T-cell (primary cell): ENCODE measurements at regions not wholly inside any gene's neighbourhood (a gene's known extent, or its start where the extent isn't known, plus 50 kb on each side); places are given as distances from the start of the nearest gene placed in this dataset.

Experiments
- ATAC-seq, 4 experiments: fragments of 200-7000 bp in 3 of 4; fragments of 150-1000 bp in 1 of 4; cut with Tn5 transposase; replicated peaks in 1 of 4; 1 replicate in 3 of 4; 2 replicates in 1 of 4; pipeline ENCODE4 v1.10.0; 2021; ENCODE audit warnings: moderate library complexity in 3 of 4, mild to moderate bottlenecking in 2 of 4, moderate number of reproducible peaks in 1 of 4
- CTCF ChIA-PET, 2 donors: fragments of 300-600 bp; sonication (Branson Sonifier 250); formaldehyde crosslinking; loops; one replicate each; lab custom pipeline; 2022; ENCODE audit warnings: antibody characterized with exemption in 2 of 2; lab: Charles Lee
- POLR2A ChIA-PET, 2 donors: fragments of 300-600 bp; sonication (Branson Sonifier 250); formaldehyde crosslinking; loops; one replicate each; lab custom pipeline; 2022; ENCODE audit warnings: antibody characterized with exemption in 2 of 2; lab: Charles Lee
- DNase-seq, 35 experiments: peaks; one replicate each; pipeline versions ENCODE4 v3.0.0 to v3.0.0-alpha.2; 2013 to 2023
- H3K27ac ChIP-seq: one replicate; pipeline ENCODE4 v1.5.1; 2013; ENCODE audit warnings: low read length
- H3K27me3 ChIP-seq, 2 experiments: replicated peaks in 1 of 2; 1 replicate in 1 of 2; 2 replicates in 1 of 2; pipeline versions ENCODE4 v1.6.1 to v1.7.0; 2013; ENCODE audit warnings: low read length in 1 of 2, mixed read lengths in 1 of 2; ENCODE audit not compliant: control insufficient read depth in 2 of 2, insufficient read depth in 2 of 2; ENCODE audit errors: extremely low read depth in 1 of 2
- H3K36me3 ChIP-seq, 2 donors: 1 replicate in 1 of 2; 2 replicates in 1 of 2; pipeline versions ENCODE4 v1.6.1 to v1.7.0; 2013; ENCODE audit warnings: low read length in 1 of 2; ENCODE audit not compliant: control insufficient read depth in 2 of 2, insufficient read depth in 1 of 2; ENCODE audit errors: extremely low read depth in 1 of 2
- H3K4me1 ChIP-seq, 2 experiments: 1 replicate in 1 of 2; 2 replicates in 1 of 2; pipeline versions ENCODE4 v1.6.1 to v1.7.0; 2013; ENCODE audit warnings: low read length in 2 of 2, mixed read lengths in 1 of 2; ENCODE audit not compliant: insufficient read depth in 2 of 2, control insufficient read depth in 1 of 2; ENCODE audit errors: extremely low read depth in 1 of 2
- H3K4me3 ChIP-seq, 2 donors: 1 replicate in 1 of 2; 2 replicates in 1 of 2; pipeline versions ENCODE4 v1.5.1 to v1.7.0; 2013; ENCODE audit warnings: mild to moderate bottlenecking in 2 of 2, low read length in 1 of 2, moderate library complexity in 1 of 2; ENCODE audit not compliant: control insufficient read depth in 1 of 2; ENCODE audit errors: extremely low read depth in 1 of 2
- H3K9me3 ChIP-seq: 2 replicates; pipeline ENCODE4 v1.7.0; 2013
- H3K27ac Mint-ChIP-seq, 2 donors: one replicate each; pipeline ENCODE4 v1.8.0; 2020 to 2021; ENCODE audit warnings: mild to moderate bottlenecking in 2 of 2, mixed read lengths in 2 of 2
- H3K27me3 Mint-ChIP-seq, 2 donors: one replicate each; pipeline ENCODE4 v1.8.0; 2021 to 2022; ENCODE audit warnings: mixed read lengths in 2 of 2
- H3K36me3 Mint-ChIP-seq: one replicate; pipeline ENCODE4 v1.8.0; 2021; ENCODE audit warnings: mixed read lengths
- H3K4me1 Mint-ChIP-seq, 3 donors: one replicate each; pipeline ENCODE4 v1.8.0; 2020 to 2022; ENCODE audit warnings: mixed read lengths in 3 of 3, mild to moderate bottlenecking in 1 of 3
- H3K4me3 Mint-ChIP-seq, 3 donors: one replicate each; pipeline ENCODE4 v1.8.0; 2020 to 2022; ENCODE audit warnings: mild to moderate bottlenecking in 3 of 3, mixed read lengths in 3 of 3, moderate library complexity in 3 of 3
- H3K9me3 Mint-ChIP-seq, 3 donors: one replicate each; pipeline ENCODE4 v1.8.0; 2020 to 2022; ENCODE audit warnings: mixed read lengths in 3 of 3
- WGBS: methylation state at CpG from one replicate; pipeline ENCODE4 v1.1.5; 2013; ENCODE audit warnings: missing lambda C conversion rate; ENCODE audit not compliant: insufficient coverage; 5-methylcytosine and 5-hydroxymethylcytosine counted together

- H3K4me1 ChIP-seq = peaks cover 0 to 7% of the 10 kb centered on the region in 2 experiments
- ATAC-seq (peak in 1 of 4 experiments; percentile 43), DNase-seq (no peak)
- ChIA-PET CTCF (no interaction called here), POLR2A (no interaction called here)
- Mint-ChIP-seq H3K4me3 (no peak overlapping the region), H3K9me3 (no peaks in the 10 kb centered on the region), H3K27ac (no peak overlapping the region), H3K4me1 (peaks cover 42 to 53% (median 44%) of the 10 kb centered on the region in 3 donors), H3K27me3 (no peaks in the 10 kb centered on the region), H3K36me3 (no peaks in the 10 kb centered on the region)
- H3K36me3 ChIP-seq = no peaks in the 10 kb centered on the region
- H3K9me3 ChIP-seq = no peaks in the 10 kb centered on the region
- WGBS = 60% methylated on average over 3 of the region's 5 CpGs
- no peak overlapping the region for H3K4me3 ChIP-seq
- no peak overlapping the region for H3K27ac ChIP-seq
- H3K27me3 ChIP-seq = no peaks in the 10 kb centered on the region
These were observed 456.3 kb upstream of the RGS6 start for GRCh38 chr14:71475916-71476315.

- ChIA-PET POLR2A (no interaction called here), CTCF (no interaction called here)
- Mint-ChIP-seq H3K4me1 (peaks cover 34 to 44% (median 38%) of the 10 kb centered on the region in 3 donors), H3K27me3 (no peaks in the 10 kb centered on the region), H3K36me3 (peaks cover 10% of the 10 kb centered on the region), H3K4me3 (no peak overlapping the region), H3K9me3 (no peaks in the 10 kb centered on the region), H3K27ac (no peak overlapping the region)
- DNase-seq (peak in 2 of 35 experiments; percentile 10 to 11), ATAC-seq (peak in 1 of 4 experiments; percentile 73)
- no peaks in the 10 kb centered on the region for H3K9me3 ChIP-seq
- H3K27me3 ChIP-seq = no peaks in the 10 kb centered on the region
- H3K27ac ChIP-seq = no peak overlapping the region
- no peaks in the 10 kb centered on the region for H3K36me3 ChIP-seq
- WGBS = 62% methylated on average over 2 of the region's 4 CpGs
- no peak overlapping the region for H3K4me3 ChIP-seq
- peaks cover 0 to 7% of the 10 kb centered on the region in 2 experiments for H3K4me1 ChIP-seq
These were observed 453.7 kb upstream of the RGS6 start for GRCh38 chr14:71478542-71478941.

GRCh38 chr14:71481021-71481654 is 451.1 kb upstream of the RGS6 start:
- Histone ChIP-seq H3K4me1 (peaks cover 0 to 5% of the 10 kb centered on the region in 2 experiments), H3K9me3 (no peaks in the 10 kb centered on the region), H3K36me3 (no peaks in the 10 kb centered on the region), H3K27ac (no peak overlapping the region), H3K4me3 (no peak overlapping the region), H3K27me3 (no peaks in the 10 kb centered on the region)
- ChIA-PET POLR2A (interaction anchor here in 1 of 2 donors (0.7 kb wide), 1 partner anchor 1736 kb away, joined by 5 read pairs; no protein-coding TSS in a partner anchor), CTCF (no interaction called here)
- Mint-ChIP-seq H3K27me3 (no peaks in the 10 kb centered on the region), H3K4me3 (no peak overlapping the region), H3K4me1 (peaks cover 19 to 37% (median 29%) of the 10 kb centered on the region in 3 donors), H3K9me3 (no peaks in the 10 kb centered on the region), H3K27ac (no peak overlapping the region), H3K36me3 (peaks cover 21% of the 10 kb centered on the region)
- ATAC-seq (no peak), DNase-seq (no peak)
- WGBS = no CpG with 5 or more reads among the region's 4 CpGs

GRCh38 chr14:71482671-71483070 is 449.6 kb upstream of the RGS6 start:
- Histone ChIP-seq H3K4me3 (no peak overlapping the region), H3K9me3 (no peaks in the 10 kb centered on the region), H3K27me3 (no peaks in the 10 kb centered on the region), H3K36me3 (no peaks in the 10 kb centered on the region), H3K27ac (no peak overlapping the region), H3K4me1 (peaks cover 0 to 5% of the 10 kb centered on the region in 2 experiments)
- no peaks in the 10 kb centered on the region for H3K9me3 Mint-ChIP-seq
- ATAC-seq (no peak), DNase-seq (no peak)
- CTCF ChIA-PET = no interaction called here
- H3K27me3 Mint-ChIP-seq = no peaks in the 10 kb centered on the region
- H3K36me3 Mint-ChIP-seq = peaks cover 32% of the 10 kb centered on the region
- peaks cover 21 to 42% (median 31%) of the 10 kb centered on the region in 3 donors for H3K4me1 Mint-ChIP-seq
- WGBS = 100% methylated on average over 1 of the region's 2 CpGs
- POLR2A ChIA-PET = interaction anchor here in 1 of 2 donors (0.6 kb wide), 1 partner anchor 733 kb away, joined by 3 read pairs; no protein-coding TSS in a partner anchor
- no peak overlapping the region for H3K27ac Mint-ChIP-seq
- no peak overlapping the region for H3K4me3 Mint-ChIP-seq

GRCh38 chr14:71483154-71483553 is 449.1 kb upstream of the RGS6 start:
- Histone ChIP-seq H3K4me3 (no peak overlapping the region), H3K36me3 (no peaks in the 10 kb centered on the region), H3K4me1 (peaks cover 0 to 5% of the 10 kb centered on the region in 2 experiments), H3K9me3 (no peaks in the 10 kb centered on the region), H3K27me3 (no peaks in the 10 kb centered on the region), H3K27ac (no peak overlapping the region)
- POLR2A ChIA-PET = interaction anchor here in 1 of 2 donors (0.6 kb wide), 1 partner anchor 733 kb away, joined by 3 read pairs; no protein-coding TSS in a partner anchor
- DNase-seq (no peak), ATAC-seq (no peak)
- H3K4me3 Mint-ChIP-seq = no peak overlapping the region
- CTCF ChIA-PET = no interaction called here
- peaks cover 33% of the 10 kb centered on the region for H3K36me3 Mint-ChIP-seq
- whole genome bisulfite sequencing = no CpG with 5 or more reads among the region's 3 CpGs
- peaks cover 19 to 38% (median 30%) of the 10 kb centered on the region in 3 donors for H3K4me1 Mint-ChIP-seq
- no peak overlapping the region for H3K27ac Mint-ChIP-seq
- no peaks in the 10 kb centered on the region for H3K9me3 Mint-ChIP-seq
- no peaks in the 10 kb centered on the region for H3K27me3 Mint-ChIP-seq

- Histone ChIP-seq H3K4me1 (no peaks in the 10 kb centered on the region), H3K27me3 (no peaks in the 10 kb centered on the region), H3K4me3 (no peak overlapping the region), H3K9me3 (no peaks in the 10 kb centered on the region), H3K36me3 (no peaks in the 10 kb centered on the region), H3K27ac (no peak overlapping the region)
- H3K4me3 Mint-ChIP-seq = no peak overlapping the region
- DNase-seq (no peak), ATAC-seq (no peak)
- no CpG with 5 or more reads among the region's 2 CpGs for WGBS
- peaks cover 21 to 28% (median 21%) of the 10 kb centered on the region in 3 donors for H3K4me1 Mint-ChIP-seq
- no peak overlapping the region for H3K27ac Mint-ChIP-seq
- H3K9me3 Mint-ChIP-seq = no peaks in the 10 kb centered on the region
- CTCF ChIA-PET = no interaction called here
- H3K36me3 Mint-ChIP-seq = peaks cover 33% of the 10 kb centered on the region
- no peaks in the 10 kb centered on the region for H3K27me3 Mint-ChIP-seq
- POLR2A ChIA-PET = no interaction called here
These were observed 446.4 kb upstream of the RGS6 start for GRCh38 chr14:71485833-71486232.
